NCI-H774 (cell line): ENCODE measurements at regions not wholly inside any gene's neighbourhood (a gene's known extent, or its start where the extent isn't known, plus 50 kb on each side); places are given as distances from the start of the nearest gene placed in this dataset.

Experiments used
- DNase-seq: peaks from one replicate; lab custom pipeline; 2025; lab: John Stamatoyannopoulos, UW

- DNase-seq, result no peak
Measured at GRCh38 chr7:9856668-9857067, 1117.0 kb upstream of the PHF14 start.

GRCh38 chr7:9863545-9863944 is 1110.1 kb upstream of the PHF14 start:
- DNase-seq, result no peak

GRCh38 chr7:9869151-9869550 is 1104.5 kb upstream of the PHF14 start:
- no peak for DNase-seq

- no peak for DNase-seq
Measured at GRCh38 chr7:9869566-9869965, 1104.1 kb upstream of the PHF14 start.

- DNase-seq, result no peak
Measured at GRCh38 chr7:9870674-9871073, 1103.0 kb upstream of the PHF14 start.

- DNase-seq, result no peak
Measured at GRCh38 chr7:9874182-9874581, 1099.5 kb upstream of the PHF14 start.

- DNase-seq, result no peak
Measured at GRCh38 chr7:9876053-9876452, 1097.6 kb upstream of the PHF14 start.

GRCh38 chr7:9889554-9889953 is 1084.1 kb upstream of the PHF14 start:
- no peak for DNase-seq

GRCh38 chr7:9890092-9890491 is 1083.6 kb upstream of the PHF14 start:
- DNase-seq, result no peak

GRCh38 chr7:9891056-9891455 is 1082.6 kb upstream of the PHF14 start:
- DNase-seq, result no peak

GRCh38 chr7:9900339-9900738 is 1073.3 kb upstream of the PHF14 start:
- no peak for DNase-seq

GRCh38 chr7:9921326-9921725 is 1052.3 kb upstream of the PHF14 start:
- no peak for DNase-seq

GRCh38 chr7:9937944-9938631 is 1035.6 kb upstream of the PHF14 start:
- peak; percentile 24 for DNase-seq

- DNase-seq, result no peak
Measured at GRCh38 chr7:9939176-9939575, 1034.5 kb upstream of the PHF14 start.

- DNase-seq, result peak; percentile 51
Measured at GRCh38 chr7:9945131-9945530, 1028.5 kb upstream of the PHF14 start.

- peak; percentile 89 for DNase-seq
Measured at GRCh38 chr7:9945857-9946256, 1027.8 kb upstream of the PHF14 start.

GRCh38 chr7:9955138-9955537 is 1018.5 kb upstream of the PHF14 start:
- DNase-seq, result no peak

- DNase-seq, result no peak
Measured at GRCh38 chr7:9958486-9958885, 1015.2 kb upstream of the PHF14 start.

GRCh38 chr7:9960460-9960859 is 1013.2 kb upstream of the PHF14 start:
- DNase-seq, result no peak

GRCh38 chr7:9961161-9961922 is 1012.3 kb upstream of the PHF14 start:
- no peak for DNase-seq

GRCh38 chr7:9962742-9963141 is 1010.9 kb upstream of the PHF14 start:
- DNase-seq, result no peak

GRCh38 chr7:9978106-9979064 is 995.3 kb upstream of the PHF14 start:
- DNase-seq, result no peak
